GM19438 (cell line): ENCODE measurements at regions not wholly inside any gene's neighbourhood (a gene's known extent, or its start where the extent isn't known, plus 50 kb on each side); places are given as distances from the start of the nearest gene placed in this dataset.

Source experiments
- ATAC-seq: cut with Tn5 transposase; IDR thresholded peaks from one replicate; pipeline ENCODE4 v1.9.1; 2021; ENCODE audit warnings: low read depth; ENCODE audit not compliant: unreplicated experiment

- ATAC-seq = no peak
These were observed 237.5 kb downstream of the NOL4 start for GRCh38 chr18:33987206-33987605.

- no peak for ATAC-seq
These were observed 241.6 kb downstream of the NOL4 start for GRCh38 chr18:33983126-33983525.

DNA sequence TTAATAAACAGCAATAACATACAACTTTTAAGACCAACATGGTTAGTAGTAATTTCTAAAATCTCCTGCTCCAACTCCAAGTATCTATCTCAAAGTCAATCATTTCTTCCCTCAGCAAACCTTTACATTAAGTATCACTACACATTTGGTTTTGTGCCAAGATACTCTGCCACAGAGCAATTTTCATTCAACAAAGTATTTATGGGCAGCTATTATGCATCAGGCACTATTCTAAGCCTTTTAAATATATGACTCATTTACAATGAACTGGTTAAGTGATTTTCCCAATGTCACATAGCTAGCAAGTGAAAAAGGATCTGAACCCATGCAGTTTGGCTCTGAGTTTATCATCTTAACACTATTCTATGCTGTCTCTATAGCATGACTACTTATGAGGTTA is 264.3 kb downstream of the NOL4 start:
- ATAC-seq = no peak

DNA sequence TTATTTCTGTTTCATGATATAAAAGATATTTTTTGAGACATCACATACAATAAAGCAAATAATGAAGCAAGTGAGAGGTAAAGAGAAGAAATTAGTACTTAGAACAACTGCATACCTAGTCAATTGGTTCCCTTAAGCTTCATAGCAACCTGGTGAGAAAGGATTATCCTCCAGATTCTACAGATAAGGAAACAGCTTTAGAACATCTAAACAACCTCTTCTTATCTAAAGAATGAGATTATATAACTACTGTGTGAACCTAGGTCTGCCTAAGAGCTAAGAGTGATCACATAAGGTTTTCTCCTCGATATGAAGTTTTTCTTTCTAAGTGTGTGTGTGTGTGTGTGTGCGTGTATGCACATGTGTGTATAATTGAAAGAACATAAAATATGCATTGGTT is 265.1 kb downstream of the NOL4 start:
- ATAC-seq = no peak

DNA sequence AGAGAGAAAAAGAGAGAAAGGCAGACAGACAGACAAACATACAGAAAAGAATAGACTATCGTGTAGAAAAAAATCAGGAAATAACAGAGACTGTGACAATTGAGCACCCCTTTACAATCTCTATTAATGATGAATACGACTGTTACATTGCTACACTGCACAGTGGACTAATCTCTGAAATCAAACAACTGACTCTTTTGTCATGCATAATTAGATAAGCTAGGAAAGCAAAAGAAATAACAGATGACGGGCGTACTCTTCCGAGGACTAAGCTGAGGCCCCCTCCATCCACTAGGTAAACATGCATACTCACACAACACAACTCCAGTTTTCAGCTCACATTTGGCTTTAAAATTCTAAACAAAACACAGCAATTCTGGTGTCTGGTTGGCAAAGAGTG is 267.0 kb downstream of the NOL4 start:
- no peak for ATAC-seq

DNA sequence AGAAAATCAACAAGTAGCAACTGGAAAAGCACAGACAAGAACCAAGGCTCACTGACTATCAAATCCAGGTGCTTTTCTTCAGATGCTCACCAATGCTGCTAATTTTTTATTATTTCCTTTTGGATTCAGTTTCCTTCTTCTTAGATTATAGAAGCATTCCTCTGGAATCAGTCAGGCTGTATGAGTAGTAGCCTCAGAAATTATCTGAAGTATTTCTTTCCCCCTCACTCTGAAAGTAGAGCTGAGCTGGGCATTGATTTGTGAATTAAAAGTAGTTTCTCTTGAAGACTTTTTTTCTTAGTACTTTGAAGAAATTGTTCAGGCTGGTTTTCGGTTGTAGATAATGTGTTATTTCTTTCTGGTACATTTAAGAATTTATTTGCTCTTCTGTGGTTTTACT is 273.7 kb downstream of the NOL4 start:
- ATAC-seq = no peak

- no peak for ATAC-seq
These were observed 278.4 kb downstream of the NOL4 start for GRCh38 chr18:33946336-33946735.

DNA sequence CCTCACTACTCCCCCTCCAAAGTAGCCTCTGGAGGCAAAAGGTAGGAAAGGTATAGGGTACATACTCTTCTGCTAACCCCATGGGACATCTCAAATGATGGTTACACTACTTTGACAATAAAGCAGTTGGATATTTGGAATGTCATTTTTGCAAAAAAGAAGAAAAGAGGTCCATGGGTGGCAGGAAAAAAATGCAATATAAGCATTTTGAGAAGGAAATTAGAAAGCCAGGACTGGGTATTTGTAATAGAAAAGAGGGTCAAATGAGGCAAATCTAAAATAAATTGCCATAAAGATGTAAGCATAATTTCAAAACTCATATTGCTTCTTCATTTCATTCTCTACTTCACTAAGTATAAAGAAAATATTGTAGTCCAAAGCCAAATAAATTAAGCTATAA is 280.2 kb downstream of the NOL4 start:
- ATAC-seq = no peak

GRCh38 chr18:33937270-33937816 is 287.4 kb downstream of the NOL4 start:
- no peak for ATAC-seq

DNA sequence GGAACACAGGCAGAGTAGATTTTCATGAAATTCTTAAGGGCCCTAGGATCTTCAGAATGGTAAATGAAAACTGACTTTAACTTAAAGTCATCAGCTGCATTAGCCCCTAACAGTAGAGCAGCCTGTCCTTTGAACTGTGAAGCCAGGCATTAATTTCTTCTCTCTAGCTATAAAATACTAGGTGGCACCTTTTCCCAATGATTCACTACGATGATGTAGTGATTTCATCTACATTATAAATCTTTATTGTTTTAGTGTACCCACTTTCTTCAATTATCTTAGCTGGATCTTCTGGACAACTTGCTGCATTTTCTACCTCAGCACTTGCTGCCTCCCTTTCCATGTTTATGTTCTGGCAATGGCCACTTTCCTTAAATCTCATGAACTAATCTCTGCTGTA is 290.5 kb downstream of the NOL4 start:
- no peak for ATAC-seq

GRCh38 chr18:33928231-33928630 is 296.5 kb downstream of the NOL4 start:
- ATAC-seq = no peak

- no peak for ATAC-seq
These were observed 300.1 kb downstream of the NOL4 start for GRCh38 chr18:33924576-33924975.

GRCh38 chr18:33923980-33924379 is 300.7 kb downstream of the NOL4 start:
- no peak for ATAC-seq

- ATAC-seq = no peak
These were observed 306.1 kb downstream of the NOL4 start for GRCh38 chr18:33918571-33918970.

- ATAC-seq = no peak
These were observed 308.5 kb downstream of the NOL4 start for GRCh38 chr18:33916200-33916599.

DNA sequence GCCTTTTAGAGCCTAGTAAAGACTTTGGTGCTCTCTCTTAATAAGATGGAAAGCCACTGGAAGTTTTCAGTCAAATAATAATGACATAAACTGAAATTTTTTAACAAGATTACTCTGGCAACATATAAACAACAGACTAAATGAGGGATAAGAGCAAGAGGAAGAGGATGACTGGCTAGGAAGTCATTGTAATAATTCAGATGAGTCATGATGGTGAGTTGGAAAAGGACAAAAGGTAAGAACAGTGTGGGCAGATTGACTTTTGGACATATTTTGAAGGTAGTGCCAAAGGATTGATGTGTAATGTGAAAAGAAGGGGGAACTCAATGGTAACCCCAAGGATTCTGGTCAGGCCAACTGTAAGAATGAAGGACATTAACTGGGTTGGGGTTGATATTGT is 310.3 kb downstream of the NOL4 start:
- no peak for ATAC-seq

DNA sequence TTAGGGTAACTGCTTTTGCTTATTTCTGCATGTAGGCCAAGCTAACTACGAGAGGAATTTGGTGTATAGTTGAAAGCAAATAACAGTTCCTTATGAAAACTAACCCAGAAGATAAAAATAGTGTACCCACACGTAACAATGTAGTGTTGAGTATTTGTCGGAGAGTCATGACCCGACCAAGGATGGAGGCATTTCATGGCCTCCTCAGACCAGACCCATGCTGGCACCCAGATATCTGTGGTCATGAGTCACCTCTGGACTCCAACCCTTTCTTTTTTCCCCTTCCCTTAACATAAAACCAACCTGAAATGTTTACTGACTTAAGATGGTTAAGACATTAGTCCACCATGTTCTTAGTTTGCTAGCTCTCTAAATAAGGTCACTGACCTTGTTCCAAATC is 318.7 kb downstream of the NOL4 start:
- ATAC-seq = no peak

GRCh38 chr18:33901894-33902512 is 322.7 kb downstream of the NOL4 start:
- ATAC-seq = no peak

GRCh38 chr18:33900638-33901037 is 322.6 kb downstream of the ASXL3 start:
- no peak for ATAC-seq

DNA sequence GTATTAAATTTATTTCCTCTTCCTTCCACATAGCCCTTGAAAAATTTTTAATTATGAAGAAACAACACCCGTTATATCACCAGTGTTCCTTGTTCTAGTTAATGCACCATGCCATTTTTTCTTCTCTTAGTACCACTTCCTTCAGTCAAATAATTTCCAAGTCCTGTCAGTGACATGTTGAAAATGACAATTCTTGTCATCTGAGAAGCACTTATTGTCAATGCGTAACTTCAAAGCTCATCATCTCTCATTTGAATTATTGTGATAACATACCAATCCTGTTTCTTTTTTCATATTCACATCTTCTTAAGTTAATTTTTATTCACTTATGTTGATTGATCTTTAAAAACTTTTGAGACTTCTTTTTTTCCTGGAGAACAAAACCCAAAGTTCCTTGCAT is 320.4 kb downstream of the ASXL3 start:
- ATAC-seq = no peak

DNA sequence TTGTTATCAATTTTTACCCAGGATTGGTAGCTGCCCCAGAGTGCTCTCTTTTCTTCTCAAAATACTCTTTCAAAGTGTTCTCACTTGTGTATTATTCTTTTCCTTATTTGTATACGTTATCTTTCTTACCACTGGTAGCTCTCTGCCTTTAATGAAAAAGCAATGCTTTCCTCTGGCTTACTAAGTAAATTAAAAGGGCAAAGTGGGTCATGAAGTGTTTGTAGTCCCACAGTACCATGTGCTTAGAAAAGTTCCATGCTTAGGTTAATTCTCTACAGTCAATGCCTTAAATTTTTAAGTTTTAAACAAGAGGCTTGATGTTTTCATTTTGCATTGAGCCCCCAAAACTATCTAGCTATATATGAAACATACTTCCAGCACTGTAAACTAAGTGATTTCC is 300.2 kb downstream of the ASXL3 start:
- ATAC-seq = no peak

- no peak for ATAC-seq
These were observed 297.1 kb downstream of the ASXL3 start for GRCh38 chr18:33875029-33875565.

- no peak for ATAC-seq
These were observed 295.1 kb downstream of the ASXL3 start for GRCh38 chr18:33873112-33873511.
